GM19351 (cell line): ENCODE measurements at regions not wholly inside any gene's neighbourhood (a gene's known extent, or its start where the extent isn't known, plus 50 kb on each side); places are given as distances from the start of the nearest gene placed in this dataset.

ENCODE experiments used
- ATAC-seq: cut with Tn5 transposase; IDR thresholded peaks from one replicate; pipeline ENCODE4 v1.9.1; 2021; ENCODE audit warnings: mild to moderate bottlenecking, moderate library complexity; ENCODE audit not compliant: unreplicated experiment

- no peak for ATAC-seq
Observed at GRCh38 chr10:4144817-4145216, 359.8 kb upstream of the KLF6 start.

- no peak for ATAC-seq
Observed at GRCh38 chr10:4141471-4141870, 356.5 kb upstream of the KLF6 start.

- ATAC-seq, result no peak
Observed at GRCh38 chr10:4138146-4138721, 353.2 kb upstream of the KLF6 start.

DNA sequence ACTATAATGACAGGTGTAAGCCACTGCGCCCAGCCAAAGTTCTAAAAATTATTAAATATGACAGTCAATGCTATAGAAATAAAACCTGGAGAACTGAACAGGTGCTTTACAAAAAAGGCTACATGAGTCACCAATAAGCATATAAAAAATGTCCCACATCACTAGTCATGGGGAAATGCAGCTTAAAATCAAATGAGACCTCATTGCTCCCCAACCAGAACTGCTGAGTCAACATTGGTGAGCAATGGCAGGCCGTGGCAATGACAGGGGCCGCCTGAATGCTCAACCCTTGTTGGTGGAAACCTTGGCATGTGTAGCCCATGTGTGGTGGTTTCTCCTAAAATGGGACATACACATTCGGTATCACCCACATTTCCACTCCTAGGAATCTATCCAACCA, 352.3 kb upstream of the KLF6 start:
- ATAC-seq, result no peak

DNA sequence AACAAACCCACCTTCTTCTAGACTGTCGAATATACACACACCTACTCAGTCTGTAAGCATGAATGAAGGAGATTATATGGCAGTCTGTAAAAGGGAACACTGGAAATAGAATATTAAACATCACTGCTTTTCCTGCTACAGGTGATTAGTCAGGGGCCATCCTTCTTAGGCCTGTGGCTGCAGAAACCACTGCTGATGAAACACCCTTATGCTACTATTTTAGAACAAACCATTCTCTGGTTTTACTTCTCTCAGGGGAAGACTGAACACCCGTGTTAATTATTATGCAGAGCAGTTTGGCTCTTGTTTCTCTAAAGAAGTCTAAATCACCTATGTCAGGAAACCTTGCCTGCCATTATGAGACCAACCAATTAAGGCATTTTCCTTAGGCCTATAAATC, 351.1 kb upstream of the KLF6 start:
- ATAC-seq, result peak; percentile 75

- no peak for ATAC-seq
Observed at GRCh38 chr10:4132216-4132556, 347.2 kb upstream of the KLF6 start.

GRCh38 chr10:4131407-4132215, 346.6 kb upstream of the KLF6 start:
- ATAC-seq, result peak; percentile 63

DNA sequence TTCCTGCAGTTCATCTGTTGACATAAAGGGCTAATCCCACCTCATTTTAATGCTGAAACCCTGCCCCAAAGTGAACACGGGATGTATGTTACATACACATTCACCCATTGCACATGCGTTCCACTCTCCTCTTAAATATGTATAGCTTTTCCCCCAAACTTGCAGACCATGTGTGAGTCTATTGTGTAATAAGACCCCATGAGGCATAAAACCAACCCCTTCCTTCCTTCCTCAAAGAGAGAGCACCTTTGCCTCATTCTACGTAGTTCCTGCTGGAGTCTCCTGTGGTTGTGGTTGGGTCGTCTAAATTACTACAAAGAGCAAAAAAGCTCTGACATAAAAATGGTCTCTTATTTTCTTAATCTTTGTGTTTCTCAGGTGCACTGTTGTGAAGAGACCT, 345.7 kb upstream of the KLF6 start:
- no peak for ATAC-seq

DNA sequence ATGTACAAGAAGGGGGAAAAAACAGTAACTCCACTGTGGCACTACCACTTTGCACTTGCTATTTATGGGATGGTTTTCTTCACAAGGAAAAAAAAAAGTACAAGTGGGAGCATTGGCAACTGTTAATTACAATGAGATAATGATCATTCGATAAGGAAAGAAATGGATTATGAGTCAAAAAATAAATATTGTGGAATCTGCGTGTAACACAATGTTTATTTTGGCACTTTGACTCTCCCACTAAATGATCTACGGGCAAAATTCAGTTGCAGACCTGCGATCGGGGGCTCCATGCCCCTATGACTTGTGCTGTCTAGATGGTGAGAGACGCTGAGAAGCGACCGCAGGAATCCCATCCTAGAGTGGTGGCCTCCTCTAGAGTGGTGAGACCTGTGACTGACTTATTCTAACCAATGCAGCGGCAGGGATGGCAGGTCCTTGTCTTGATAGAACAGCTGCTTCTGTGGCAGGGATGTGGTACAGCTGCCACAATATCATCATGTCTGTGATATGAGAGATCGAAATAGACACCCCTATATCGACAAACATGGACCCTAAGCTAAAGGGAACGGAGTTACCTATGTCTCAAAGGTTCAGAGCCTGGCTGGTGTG, 345.0 kb upstream of the KLF6 start:
- ATAC-seq, result no peak

GRCh38 chr10:4127518-4128315, 342.7 kb upstream of the KLF6 start:
- peak; percentile 69 for ATAC-seq

GRCh38 chr10:4125776-4126175, 340.8 kb upstream of the KLF6 start:
- ATAC-seq, result no peak

DNA sequence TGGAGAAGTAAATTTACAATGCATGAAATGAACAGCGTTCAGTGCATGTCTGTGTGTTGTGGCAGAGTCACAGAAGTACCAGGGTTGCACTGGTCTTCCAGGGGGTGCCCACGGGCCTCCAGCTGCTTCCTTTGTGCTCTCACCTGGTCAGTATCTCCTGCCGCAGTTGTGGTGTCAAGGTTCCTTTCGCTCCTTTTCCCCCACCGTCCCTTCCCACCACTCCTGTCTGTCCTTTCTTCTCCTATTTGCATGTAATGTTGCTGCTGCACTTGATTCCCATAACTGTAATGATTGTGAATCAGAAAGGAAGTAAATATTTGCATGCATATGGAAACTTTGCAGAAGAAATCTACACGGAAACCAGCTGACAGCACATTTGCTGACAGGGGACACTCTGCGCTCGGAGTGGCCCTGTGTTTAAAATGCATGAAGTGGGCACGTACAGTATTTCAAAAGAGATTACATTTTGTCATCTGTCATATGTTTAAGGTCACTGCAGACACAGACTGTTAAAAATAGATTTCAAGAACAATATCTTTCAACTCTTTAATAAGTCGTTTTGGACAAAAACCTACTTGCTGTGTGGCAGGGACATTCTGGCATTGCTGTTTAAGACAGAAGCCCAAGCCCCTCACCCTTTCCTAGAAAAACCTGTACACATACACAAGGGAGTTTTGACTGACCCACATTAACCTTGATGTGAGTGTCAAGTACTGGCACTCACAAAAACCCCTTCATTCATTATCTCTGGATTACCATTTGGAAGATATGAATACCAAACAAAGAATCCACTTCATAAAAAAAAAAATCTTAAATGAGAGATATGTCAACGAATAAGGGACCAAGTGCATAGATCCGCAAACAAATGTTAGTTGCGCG, 336.7 kb upstream of the KLF6 start:
- ATAC-seq, result peak; percentile 55

DNA sequence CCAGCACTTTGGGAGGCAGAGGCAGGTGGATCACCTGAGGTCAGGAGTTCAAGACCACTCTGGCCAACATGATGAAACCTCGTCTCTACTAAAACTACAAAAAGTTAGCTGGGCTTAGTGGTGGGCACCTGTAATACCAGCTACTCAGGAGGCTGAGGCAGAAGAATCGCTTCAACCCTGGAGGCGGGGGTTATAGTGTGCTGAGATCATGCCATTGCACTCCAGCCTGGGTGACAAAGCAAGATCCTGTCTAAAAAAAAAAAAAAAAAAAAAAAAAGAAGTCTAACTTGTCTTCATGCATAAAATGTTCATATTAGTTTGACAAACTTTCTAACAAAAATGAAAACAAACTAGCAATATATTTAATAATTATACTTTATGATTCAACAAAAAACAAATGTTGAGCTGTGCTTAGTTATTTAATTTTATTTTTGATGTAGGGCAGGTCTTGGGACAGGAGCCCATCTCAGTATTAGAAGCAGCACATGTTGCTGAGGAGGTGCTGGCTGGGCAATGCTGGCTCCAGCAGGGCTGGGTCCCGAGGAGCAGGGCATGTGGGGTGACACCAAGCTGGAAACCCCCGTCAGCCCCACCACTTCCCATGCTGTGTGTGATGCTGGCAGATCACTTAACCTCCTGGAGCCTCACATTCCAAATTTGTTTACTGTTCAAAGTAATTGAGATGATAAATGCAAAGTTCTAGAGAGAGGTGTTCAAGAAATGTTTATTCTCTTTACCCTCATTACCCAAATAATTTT, 335.3 kb upstream of the KLF6 start:
- no peak for ATAC-seq

DNA sequence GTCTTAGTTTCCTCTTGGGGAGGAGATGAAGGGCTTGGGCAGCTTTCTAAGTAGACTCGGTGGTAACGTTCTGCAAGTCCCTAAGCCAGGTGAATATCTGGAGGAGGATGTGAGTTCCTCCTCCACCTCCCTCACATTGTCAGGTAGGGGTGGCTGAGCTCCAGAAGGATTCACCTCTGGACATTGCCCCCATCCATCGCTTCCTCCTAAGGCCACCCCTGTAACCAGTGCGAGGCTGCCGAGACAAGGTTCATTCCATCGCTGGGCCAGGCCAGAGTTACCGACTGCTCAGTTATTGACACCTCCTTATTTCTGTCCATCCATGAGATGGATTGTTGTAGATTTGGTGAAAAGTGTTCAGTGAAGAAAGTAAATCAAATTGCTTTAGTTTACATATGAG, 334.1 kb upstream of the KLF6 start:
- ATAC-seq, result no peak

DNA sequence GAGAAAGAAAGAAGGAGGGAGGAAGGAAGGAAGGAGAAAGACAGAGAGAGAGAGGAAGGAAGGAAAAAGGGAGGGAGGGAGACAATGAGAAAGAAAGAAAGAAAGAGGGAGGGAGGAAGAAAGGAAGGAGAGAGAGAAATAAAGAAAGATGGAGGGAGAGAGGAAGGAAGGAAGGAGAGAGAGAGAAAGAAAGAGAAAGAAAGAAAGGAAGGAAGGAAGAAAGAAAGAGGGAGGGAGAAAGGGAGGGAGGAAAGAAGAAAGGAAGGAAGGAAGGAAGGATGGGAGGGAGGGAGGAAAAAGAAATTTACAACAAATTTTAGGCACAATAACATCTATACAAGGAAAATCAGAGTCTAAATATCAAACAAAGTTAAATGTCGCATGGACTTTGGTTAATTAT, 332.6 kb upstream of the KLF6 start:
- ATAC-seq, result no peak

DNA sequence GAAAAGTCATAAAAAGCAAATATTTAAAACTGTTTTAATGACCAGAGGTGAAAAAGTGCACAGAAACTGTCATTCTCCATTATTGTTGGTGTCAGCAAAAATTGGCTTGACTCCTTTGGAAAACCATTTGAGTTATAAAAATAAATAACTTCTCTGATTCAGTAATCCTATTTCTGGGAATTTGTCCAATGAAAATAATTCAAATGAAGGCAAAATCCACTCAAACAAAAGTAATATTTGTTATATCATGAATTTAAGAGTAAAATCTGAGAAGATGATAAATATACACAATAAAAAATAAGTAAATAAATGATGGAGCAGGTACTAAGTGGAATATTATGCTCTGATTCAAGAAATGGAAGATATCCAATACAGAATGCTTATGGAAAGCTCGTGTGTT, 326.6 kb upstream of the KLF6 start:
- ATAC-seq, result no peak

GRCh38 chr10:4109469-4109868, 324.5 kb upstream of the KLF6 start:
- ATAC-seq, result no peak

GRCh38 chr10:4108693-4109092, 323.7 kb upstream of the KLF6 start:
- ATAC-seq, result no peak

GRCh38 chr10:4107285-4107851, 322.4 kb upstream of the KLF6 start:
- no peak for ATAC-seq

- no peak for ATAC-seq
Observed at GRCh38 chr10:4103603-4104002, 318.6 kb upstream of the KLF6 start.
